ENCODE measurements at regions not wholly inside any gene's neighbourhood (a gene's known extent, or its start where the extent isn't known, plus 50 kb on each side); places are given as distances from the start of the nearest gene placed in this dataset.

DNA sequence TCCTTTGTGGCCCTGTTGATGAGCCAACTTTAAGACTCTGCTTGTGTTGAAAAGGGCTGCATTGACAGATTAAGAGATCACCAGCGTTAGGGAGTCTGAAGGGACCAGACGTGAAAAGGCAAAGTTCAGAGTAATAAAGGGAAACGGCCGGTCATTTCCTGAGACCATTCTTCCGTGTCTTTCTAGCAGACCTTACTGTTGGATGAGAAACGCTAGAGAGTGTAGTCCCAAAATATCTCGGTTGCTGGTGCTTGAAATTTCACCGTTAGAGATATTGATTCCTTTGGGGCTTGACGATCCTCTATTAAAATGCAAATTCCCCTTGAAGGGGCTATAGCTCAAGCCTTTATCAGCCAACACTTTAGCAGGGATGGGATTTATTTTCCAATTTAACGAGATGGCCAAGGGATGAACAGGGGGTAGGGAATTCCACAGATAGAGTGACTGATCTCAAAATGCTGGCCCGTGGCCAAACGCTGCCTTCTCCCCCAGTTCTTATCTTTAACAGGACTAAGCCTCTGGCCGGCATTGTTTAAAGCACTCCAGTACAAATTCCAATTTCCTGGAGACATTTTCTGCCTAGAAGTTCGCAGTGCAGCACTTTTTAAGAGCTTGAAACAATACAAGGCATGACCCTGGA lies 250.4 kb downstream of the TJP1 start:
- TF ChIP-seq NR2F2 (IDR thresholded peaks at IDR 0.05) (peak; percentile 46), ATF3 (IDR thresholded peaks at IDR 0.05) (no peak)
- no peak overlapping the region for H3K27ac ChIP-seq (ENCODE audit: low read depth in 1 of 2, low read length in 2 of 2)
- WGBS: 5% methylated on average over 14 of the region's 14 CpGs
- peaks cover 0 to 2% (median 0%) of the 10 kb centered on the region in 4 donors for H3K9me3 ChIP-seq (ENCODE audit: control insufficient read depth in 4 of 4, low read length in 3 of 4)
- H3K27me3 ChIP-seq (ENCODE audit: control insufficient read depth in 4 of 4, insufficient read depth in 4 of 4, low read length in 3 of 4): peaks cover 2 to 23% (median 8%) of the 10 kb centered on the region in 4 donors
- no peak for DNase-seq (ENCODE audit: low spot score)
- H3K4me1 ChIP-seq (ENCODE audit: control insufficient read depth in 4 of 4, insufficient read depth in 4 of 4, low read length in 3 of 4): peaks cover 7 to 15% (median 12%) of the 10 kb centered on the region in 4 donors
- H3K4me3 ChIP-seq (ENCODE audit: low read depth in 1 of 3, low read length in 3 of 3): no peak overlapping the region
- H3K36me3 ChIP-seq (ENCODE audit: control insufficient read depth in 4 of 4, insufficient read depth in 3 of 4, low read depth in 1 of 4, low read length in 3 of 4): no peaks in the 10 kb centered on the region
- H3K9ac ChIP-seq (ENCODE audit: low read depth in 1 of 2, low read length in 2 of 2): no peak overlapping the region

DNA sequence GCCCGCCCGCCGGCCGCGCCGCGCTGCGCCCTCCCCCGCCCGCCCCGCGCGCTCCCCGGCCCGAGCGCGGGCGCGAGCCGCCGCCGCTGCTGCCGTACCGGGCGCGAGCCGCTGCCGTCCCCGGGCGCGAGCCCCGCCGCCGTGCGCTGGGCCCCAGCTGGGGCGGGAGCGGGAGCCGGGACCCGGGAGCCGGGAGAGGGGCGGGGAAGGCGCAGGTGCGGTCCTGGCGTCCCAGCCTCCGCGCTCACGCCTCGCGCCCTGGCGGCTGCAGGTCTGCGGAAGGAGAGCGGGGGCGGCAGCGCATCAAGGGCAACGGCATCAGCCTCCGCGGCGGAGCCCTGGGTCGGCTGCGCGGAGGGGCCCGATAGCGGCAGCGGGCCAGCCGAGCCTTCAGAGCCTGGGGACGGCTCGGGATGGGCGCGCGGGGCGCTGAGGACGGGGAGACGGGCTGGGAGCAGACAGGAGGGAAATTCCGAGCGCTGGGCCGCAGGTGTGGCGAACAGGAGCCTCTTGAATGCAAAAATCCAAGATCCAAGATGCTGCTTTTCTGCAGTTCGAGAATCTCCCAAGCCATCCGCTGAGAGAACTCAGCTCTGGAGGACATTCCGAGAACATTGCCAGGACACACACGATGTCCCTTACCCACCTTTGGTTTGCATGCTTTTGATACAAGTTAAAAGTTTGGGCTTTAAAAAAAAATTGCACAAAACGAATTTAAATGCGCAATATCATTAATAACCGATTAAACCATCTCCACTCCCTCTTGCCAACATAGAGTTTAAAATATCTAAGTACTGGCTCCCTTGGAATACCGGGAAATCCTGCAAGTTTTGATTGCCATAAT lies 251.1 kb downstream of the TJP1 start:
- no peak for DNase-seq (ENCODE audit: low spot score)
- H3K27me3 ChIP-seq (ENCODE audit: control insufficient read depth in 4 of 4, insufficient read depth in 4 of 4, low read length in 3 of 4): peaks cover 2 to 23% (median 8%) of the 10 kb centered on the region in 4 donors
- TF ChIP-seq FOXA1 (IDR thresholded peaks at IDR 0.05): no peak
- TF ChIP-seq HNF4G (IDR thresholded peaks at IDR 0.05): no peak
- TF ChIP-seq REST (IDR thresholded peaks at IDR 0.05): no peak
- TF ChIP-seq RXRA (IDR thresholded peaks at IDR 0.05): no peak
- no peak for TF ChIP-seq YY1 (IDR thresholded peaks at IDR 0.05)
- no peak for TF ChIP-seq NR2F2 (IDR thresholded peaks at IDR 0.05)
- no peak for TF ChIP-seq HNF4A (conservative IDR thresholded peaks at IDR 0.05)
- no peak for TF ChIP-seq ZBTB33 (IDR thresholded peaks at IDR 0.05)
- TF ChIP-seq JUND (IDR thresholded peaks at IDR 0.05): no peak
- TF ChIP-seq CTCF (IDR thresholded peaks at IDR 0.05; ENCODE audit: low read depth, low read length, missing input control): no peak
- no peak for TF ChIP-seq RAD21 (IDR thresholded peaks at IDR 0.05)
- TF ChIP-seq EGR1 (IDR thresholded peaks at IDR 0.05; ENCODE audit: low read depth in 2 of 2): no peak
- no peak for TF ChIP-seq SP1 (IDR thresholded peaks at IDR 0.05)
- no peak for TF ChIP-seq MAX (IDR thresholded peaks at IDR 0.05)
- TF ChIP-seq FOXA2 (IDR thresholded peaks at IDR 0.05): no peak
- TF ChIP-seq GABPA (IDR thresholded peaks at IDR 0.05 in 1 of 2, conservative IDR thresholded peaks at IDR 0.05 in 1 of 2): no peak
- TF ChIP-seq ATF3 (IDR thresholded peaks at IDR 0.05): no peak
- TF ChIP-seq TAF1 (conservative IDR thresholded peaks at IDR 0.05): no peak

More for the DNA sequence above, 251.1 kb downstream of the TJP1 start:
- H3K4me3 ChIP-seq (ENCODE audit: low read depth in 1 of 3, low read length in 3 of 3): peak overlapping the region in 1 of 3 donors; percentile 63
- no peaks in the 10 kb centered on the region for H3K36me3 ChIP-seq (ENCODE audit: control insufficient read depth in 4 of 4, insufficient read depth in 3 of 4, low read depth in 1 of 4, low read length in 3 of 4)
- H3K9ac ChIP-seq (ENCODE audit: low read depth in 1 of 2, low read length in 2 of 2): no peak overlapping the region
- H3K9me3 ChIP-seq (ENCODE audit: control insufficient read depth in 4 of 4, low read length in 3 of 4): peaks cover 0 to 2% (median 0%) of the 10 kb centered on the region in 4 donors
- WGBS: 3% methylated on average over 85 of the region's 85 CpGs
- peaks cover 7 to 15% (median 12%) of the 10 kb centered on the region in 4 donors for H3K4me1 ChIP-seq (ENCODE audit: control insufficient read depth in 4 of 4, insufficient read depth in 4 of 4, low read length in 3 of 4)
- no peak overlapping the region for H3K27ac ChIP-seq (ENCODE audit: low read depth in 1 of 2, low read length in 2 of 2)

Data from liver (tissue), 8 donors.